ENCODE measurements at regions not wholly inside any gene's neighbourhood (a gene's known extent, or its start where the extent isn't known, plus 50 kb on each side); places are given as distances from the start of the nearest gene placed in this dataset.
A peak's percentile ranks its signal among the peaks of the same experiment; 100 is the strongest.

DNA sequence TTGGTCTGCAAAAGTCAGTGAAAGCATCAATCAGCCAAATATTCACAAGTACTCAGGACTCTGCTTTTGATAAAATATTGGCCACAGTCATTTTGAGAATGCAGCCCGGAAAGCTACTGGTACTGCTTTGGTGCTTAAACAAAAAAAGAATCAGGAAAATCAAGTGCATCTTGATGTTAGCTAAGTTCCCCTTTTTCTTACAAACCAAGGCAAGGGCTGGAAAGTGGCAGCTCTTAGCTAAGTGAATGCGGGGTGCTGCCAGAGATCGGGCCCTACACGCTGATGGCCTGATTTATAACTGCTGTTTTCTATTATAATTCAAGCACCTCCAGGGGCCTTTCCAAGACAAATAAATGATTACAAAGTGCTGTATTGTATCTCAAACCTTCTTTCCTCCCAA is 136.8 kb upstream of the MGMT start:
- H3K27ac ChIP-seq, result no peak overlapping the region
- H3K9me3 ChIP-seq, result no peaks in the 10 kb centered on the region
- no peak overlapping the region for H3K4me3 ChIP-seq
- DNase-seq (no peak), ATAC-seq (no peak)
- peaks cover 22% of the 10 kb centered on the region for H3K27me3 ChIP-seq
- H3K36me3 ChIP-seq, result no peaks in the 10 kb centered on the region
- intact Hi-C loops (cut with DNase I), result no loop called here
- TF ChIP-seq, protein P1, sequence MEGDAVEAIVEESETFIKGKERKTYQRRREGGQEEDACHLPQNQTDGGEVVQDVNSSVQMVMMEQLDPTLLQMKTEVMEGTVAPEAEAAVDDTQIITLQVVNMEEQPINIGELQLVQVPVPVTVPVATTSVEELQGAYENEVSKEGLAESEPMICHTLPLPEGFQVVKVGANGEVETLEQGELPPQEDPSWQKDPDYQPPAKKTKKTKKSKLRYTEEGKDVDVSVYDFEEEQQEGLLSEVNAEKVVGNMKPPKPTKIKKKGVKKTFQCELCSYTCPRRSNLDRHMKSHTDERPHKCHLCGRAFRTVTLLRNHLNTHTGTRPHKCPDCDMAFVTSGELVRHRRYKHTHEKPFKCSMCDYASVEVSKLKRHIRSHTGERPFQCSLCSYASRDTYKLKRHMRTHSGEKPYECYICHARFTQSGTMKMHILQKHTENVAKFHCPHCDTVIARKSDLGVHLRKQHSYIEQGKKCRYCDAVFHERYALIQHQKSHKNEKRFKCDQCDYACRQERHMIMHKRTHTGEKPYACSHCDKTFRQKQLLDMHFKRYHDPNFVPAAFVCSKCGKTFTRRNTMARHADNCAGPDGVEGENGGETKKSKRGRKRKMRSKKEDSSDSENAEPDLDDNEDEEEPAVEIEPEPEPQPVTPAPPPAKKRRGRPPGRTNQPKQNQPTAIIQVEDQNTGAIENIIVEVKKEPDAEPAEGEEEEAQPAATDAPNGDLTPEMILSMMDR (IDR thresholded peaks at IDR 0.05), result no peak
- H3K4me1 ChIP-seq, result no peaks in the 10 kb centered on the region

DNA sequence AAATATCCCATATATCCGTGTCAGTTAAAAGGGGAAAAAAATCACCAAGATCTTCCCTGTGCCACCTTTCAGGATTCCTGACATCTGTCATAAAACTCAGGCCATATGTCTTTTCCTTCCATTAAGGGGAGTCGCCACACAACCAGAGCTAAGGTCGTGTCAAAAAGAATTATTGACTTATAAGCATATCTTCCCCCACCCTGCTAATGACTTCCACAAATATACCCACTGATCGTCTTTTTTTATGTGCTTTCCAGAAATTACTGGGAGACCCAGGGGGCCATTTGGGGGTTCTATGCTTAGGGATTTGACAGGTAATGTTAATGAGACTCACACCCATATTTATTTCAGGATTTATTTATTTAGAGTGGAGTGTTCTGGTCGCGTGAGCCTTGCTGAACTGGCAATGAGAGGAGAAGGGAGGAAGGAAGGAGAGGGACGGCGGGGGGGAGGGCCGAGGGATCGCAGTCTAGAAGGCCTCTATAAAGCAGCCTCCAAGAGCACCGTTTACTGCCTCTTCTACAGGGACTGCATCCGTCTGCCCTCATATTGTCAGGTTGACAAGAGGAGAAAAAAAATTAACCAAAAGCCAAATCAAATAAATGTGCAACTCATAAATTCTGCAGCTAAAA is 135.7 kb upstream of the MGMT start:
- no peaks in the 10 kb centered on the region for H3K9me3 ChIP-seq
- no peaks in the 10 kb centered on the region for H3K4me1 ChIP-seq
- ATAC-seq, result no peak
- DNase-seq, result no peak
- no peak overlapping the region for H3K27ac ChIP-seq
- no peaks in the 10 kb centered on the region for H3K36me3 ChIP-seq
- peaks cover 22% of the 10 kb centered on the region for H3K27me3 ChIP-seq
- TF ChIP-seq, protein P1 (IDR thresholded peaks at IDR 0.05), result no peak
- intact Hi-C loops (cut with DNase I), result no loop called here
- H3K4me3 ChIP-seq, result no peak overlapping the region

DNA sequence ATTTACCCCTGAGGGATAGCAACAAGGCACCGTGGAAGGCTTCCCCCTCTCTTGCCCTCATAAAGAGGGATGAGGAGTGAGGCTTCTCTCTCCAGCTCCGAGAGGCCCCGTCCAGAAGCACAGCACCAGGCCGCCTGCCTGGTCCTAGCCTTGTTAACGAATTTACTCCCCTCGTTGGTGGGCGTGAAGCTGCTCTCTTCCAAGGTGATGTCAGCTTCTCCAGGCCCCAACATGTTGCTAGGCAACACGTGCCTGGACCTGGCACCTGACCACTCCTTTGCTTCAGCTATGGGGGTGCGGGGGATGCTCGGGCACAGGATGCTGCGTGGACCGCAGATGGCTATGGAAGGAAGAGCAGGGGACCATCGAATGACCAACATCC is 135.2 kb upstream of the MGMT start:
- DNase-seq (no peak), ATAC-seq (no peak)
- Histone ChIP-seq H3K4me3 (no peak overlapping the region), H3K27ac (no peak overlapping the region), H3K27me3 (peaks cover 17% of the 10 kb centered on the region), H3K9me3 (no peaks in the 10 kb centered on the region), H3K4me1 (no peaks in the 10 kb centered on the region), H3K36me3 (no peaks in the 10 kb centered on the region)
- TF ChIP-seq, protein P1 (IDR thresholded peaks at IDR 0.05), result no peak
- intact Hi-C loops (cut with DNase I), result no loop called here

DNA sequence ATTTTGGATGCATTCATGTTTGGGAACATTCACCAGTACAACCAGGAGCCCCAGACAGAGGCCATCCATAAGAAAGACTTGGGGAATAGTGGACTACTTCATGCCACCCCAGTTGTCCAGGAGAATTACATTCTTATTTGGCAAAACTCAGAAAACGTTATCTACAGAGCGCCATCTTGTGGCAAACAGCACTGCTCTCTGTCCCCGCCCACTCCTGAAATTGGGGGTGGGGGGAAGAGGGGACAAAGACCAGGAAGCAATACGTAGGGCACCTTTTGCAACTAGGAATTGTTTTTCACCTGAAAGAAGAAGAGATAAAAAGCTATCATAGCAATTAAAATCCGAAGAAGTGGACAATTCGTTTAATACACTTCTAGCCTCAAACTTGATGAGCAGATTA is 134.6 kb upstream of the MGMT start:
- TF ChIP-seq, protein P1 (IDR thresholded peaks at IDR 0.05), result peak; percentile 52
- H3K27me3 ChIP-seq, result peaks cover 17% of the 10 kb centered on the region
- H3K27ac ChIP-seq, result no peak overlapping the region
- DNase-seq (no peak), ATAC-seq (no peak)
- H3K4me1 ChIP-seq, result no peaks in the 10 kb centered on the region
- no peaks in the 10 kb centered on the region for H3K36me3 ChIP-seq
- H3K9me3 ChIP-seq, result no peaks in the 10 kb centered on the region
- H3K4me3 ChIP-seq, result no peak overlapping the region
- intact Hi-C loops (cut with DNase I), result no loop called here

DNA sequence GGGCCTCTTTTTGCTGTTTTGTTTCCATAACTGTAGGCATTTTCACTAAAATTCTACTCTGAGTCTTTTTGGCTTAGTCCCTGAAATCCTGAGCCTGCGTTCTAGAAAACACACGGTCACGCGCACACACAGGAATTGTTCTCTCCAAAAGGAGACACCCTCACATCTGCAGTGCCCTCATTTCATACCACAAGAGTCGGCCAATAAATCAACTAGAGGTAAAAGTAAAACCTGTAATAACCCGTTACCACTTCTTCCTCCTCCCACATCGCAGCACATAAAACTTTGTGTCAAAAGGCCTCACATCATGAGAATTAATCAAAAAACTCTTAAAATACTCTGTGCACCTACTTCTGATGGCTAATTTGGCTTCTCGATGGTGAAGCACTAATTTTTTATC is 133.3 kb upstream of the MGMT start:
- peaks cover 17% of the 10 kb centered on the region for H3K27me3 ChIP-seq
- intact Hi-C loops (cut with DNase I), result no loop called here
- H3K9me3 ChIP-seq, result no peaks in the 10 kb centered on the region
- TF ChIP-seq, protein P1 (IDR thresholded peaks at IDR 0.05), result no peak
- DNase-seq (no peak), ATAC-seq (no peak)
- no peaks in the 10 kb centered on the region for H3K4me1 ChIP-seq
- H3K4me3 ChIP-seq, result no peak overlapping the region
- H3K27ac ChIP-seq, result no peak overlapping the region
- no peaks in the 10 kb centered on the region for H3K36me3 ChIP-seq

DNA sequence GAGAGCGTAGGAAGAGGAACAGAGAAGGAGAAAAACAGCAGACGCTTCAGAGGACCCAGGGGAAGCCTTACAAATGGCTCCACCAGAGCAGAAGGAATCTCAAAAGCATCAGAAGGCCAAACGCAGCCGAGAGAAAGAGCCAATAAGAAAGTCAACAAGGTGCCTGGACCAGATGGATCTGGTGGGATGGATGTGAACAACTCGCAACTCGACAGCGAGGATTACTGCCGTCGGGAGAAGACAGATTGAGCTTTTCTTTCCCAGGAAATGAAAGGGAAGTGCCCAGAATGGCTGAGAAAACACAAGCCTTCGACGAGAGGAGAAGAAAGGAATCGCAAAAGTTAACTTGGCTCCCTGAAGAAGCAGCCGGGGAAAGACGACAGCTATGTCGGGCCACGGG is 132.8 kb upstream of the MGMT start:
- ATAC-seq (no peak), DNase-seq (no peak)
- H3K36me3 ChIP-seq, result no peaks in the 10 kb centered on the region
- H3K4me3 ChIP-seq, result no peak overlapping the region
- H3K4me1 ChIP-seq, result no peaks in the 10 kb centered on the region
- no peak overlapping the region for H3K27ac ChIP-seq
- TF ChIP-seq, protein P1 (IDR thresholded peaks at IDR 0.05), result no peak
- H3K9me3 ChIP-seq, result no peaks in the 10 kb centered on the region
- peaks cover 17% of the 10 kb centered on the region for H3K27me3 ChIP-seq
- intact Hi-C loops (cut with DNase I), result no loop called here
